ENCODE measurements at regions not wholly inside any gene's neighbourhood (a gene's known extent, or its start where the extent isn't known, plus 50 kb on each side); places are given as distances from the start of the nearest gene placed in this dataset.
A peak's percentile ranks its signal among the peaks of the same experiment; 100 is the strongest.

DNA sequence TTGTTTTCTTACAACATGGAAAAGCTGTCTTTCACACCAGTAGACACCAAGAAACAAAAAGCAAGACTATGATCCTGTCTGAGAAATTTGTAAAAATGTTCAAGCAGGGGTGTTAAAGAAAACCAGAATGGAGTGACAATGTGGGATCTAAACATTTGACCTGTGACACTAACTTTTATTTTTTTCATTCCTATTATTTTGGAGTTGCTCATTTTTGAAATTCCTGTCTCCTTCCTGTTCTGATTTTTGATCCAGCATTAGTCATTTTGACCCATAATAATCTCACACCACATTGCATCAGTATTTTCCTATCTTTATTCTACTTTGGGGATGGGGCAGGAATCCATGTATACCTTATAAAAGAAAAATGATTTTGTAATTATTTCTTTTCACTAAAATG, 164.2 kb downstream of the DLEU7 start:
- intact Hi-C loops (cut with micrococcal nuclease), result no loop called here
- CTCF ChIA-PET, result no interaction called here
- Mint-ChIP-seq H3K4me3 (no peak overlapping the region), H3K4me1 (peaks cover 0 to 14% (median 0%) of the 10 kb centered on the region in 7 donors), H3K27me3 (peaks cover 0 to 37% (median 35%) of the 10 kb centered on the region in 5 donors), H3K9me3 (peaks cover 0 to 4% (median 0%) of the 10 kb centered on the region in 11 donors), H3K36me3 (peaks cover 0 to 1% (median 0%) of the 10 kb centered on the region in 5 donors), H3K27ac (no peak overlapping the region)
- H3K36me3 ChIP-seq (ENCODE audit: control insufficient read depth in 2 of 3, insufficient read depth in 3 of 3, low read length in 3 of 3), result no peaks in the 10 kb centered on the region
- no peaks in the 10 kb centered on the region for H3K9me3 ChIP-seq (ENCODE audit: control insufficient read depth in 2 of 3, low read length in 3 of 3)
- POLR2A ChIA-PET, result no interaction called here
- no peak for ATAC-seq
- no peaks in the 10 kb centered on the region for H3K27me3 ChIP-seq (ENCODE audit: control insufficient read depth in 2 of 2, insufficient read depth in 2 of 2, low read length in 2 of 2)
- no peak overlapping the region for H3K4me3 ChIP-seq (ENCODE audit: low read length)
- H3K27ac ChIP-seq (ENCODE audit: low read depth, low read length), result no peak overlapping the region
- H3K4me1 ChIP-seq (ENCODE audit: control insufficient read depth in 2 of 2, insufficient read depth in 2 of 2, low read length in 2 of 2), result peaks cover 0 to 17% of the 10 kb centered on the region in 2 donors
- no peak for DNase-seq

DNA sequence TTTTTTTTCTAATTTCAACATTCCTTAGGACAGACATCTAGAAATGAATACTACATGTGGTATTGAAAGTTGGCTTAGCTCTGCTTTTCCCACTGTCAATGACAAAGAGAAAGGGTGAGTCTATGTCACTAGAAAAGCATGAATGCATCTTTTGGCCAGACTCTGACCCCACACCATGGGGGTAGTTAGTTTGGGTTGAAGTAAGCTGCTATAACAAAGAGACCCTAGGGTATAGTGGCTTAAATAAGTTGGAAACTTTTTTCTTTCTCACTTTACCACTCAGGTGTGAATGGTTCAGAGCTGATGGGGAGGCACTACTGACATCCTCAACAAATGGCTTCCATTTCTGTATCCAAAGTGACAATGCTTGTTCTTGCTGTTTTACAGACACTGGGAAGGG, 161.5 kb downstream of the DLEU7 start:
- H3K9me3 Mint-ChIP-seq, result peaks cover 0 to 4% (median 0%) of the 10 kb centered on the region in 11 donors
- no peak overlapping the region for H3K4me3 Mint-ChIP-seq
- ChIA-PET POLR2A (no interaction called here), CTCF (no interaction called here)
- no peaks in the 10 kb centered on the region for H3K27me3 ChIP-seq (ENCODE audit: control insufficient read depth in 2 of 2, insufficient read depth in 2 of 2, low read length in 2 of 2)
- H3K27ac Mint-ChIP-seq, result no peak overlapping the region
- H3K27me3 Mint-ChIP-seq, result peaks cover 0 to 41% (median 31%) of the 10 kb centered on the region in 5 donors
- peaks cover 0 to 3% (median 0%) of the 10 kb centered on the region in 5 donors for H3K36me3 Mint-ChIP-seq
- ATAC-seq (no peak), DNase-seq (no peak)
- no peaks in the 10 kb centered on the region for H3K9me3 ChIP-seq (ENCODE audit: control insufficient read depth in 2 of 3, low read length in 3 of 3)
- intact Hi-C loops (cut with micrococcal nuclease), result no loop called here
- H3K27ac ChIP-seq (ENCODE audit: low read depth, low read length), result no peak overlapping the region
- no peak overlapping the region for H3K4me3 ChIP-seq (ENCODE audit: low read length)
- H3K4me1 Mint-ChIP-seq, result peaks cover 0 to 26% (median 12%) of the 10 kb centered on the region in 7 donors
- no peaks in the 10 kb centered on the region for H3K36me3 ChIP-seq (ENCODE audit: control insufficient read depth in 2 of 3, insufficient read depth in 3 of 3, low read length in 3 of 3)
- peaks cover 0 to 5% of the 10 kb centered on the region in 2 donors for H3K4me1 ChIP-seq (ENCODE audit: control insufficient read depth in 2 of 2, insufficient read depth in 2 of 2, low read length in 2 of 2)

DNA sequence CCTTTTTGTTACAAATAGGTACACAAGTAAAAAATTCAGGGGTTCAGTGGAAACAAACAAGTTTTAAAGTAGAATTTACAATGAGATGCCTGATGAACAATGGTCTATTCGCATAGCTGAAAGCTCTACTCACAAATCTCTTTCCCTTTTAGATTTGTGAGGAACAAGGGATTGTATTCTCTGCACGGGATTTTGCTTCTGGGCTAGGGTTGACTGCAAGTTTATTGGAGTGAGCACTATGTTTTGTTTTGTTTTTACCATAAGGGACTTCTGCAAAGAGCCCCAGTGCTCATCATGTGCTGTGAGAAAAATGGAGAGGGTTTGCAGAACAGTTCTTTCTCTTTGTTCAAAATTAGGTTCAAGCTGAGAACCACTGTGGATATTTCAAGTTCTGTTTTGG, 160.5 kb downstream of the DLEU7 start:
- Histone ChIP-seq H3K9me3 (ENCODE audit: control insufficient read depth in 2 of 3, low read length in 3 of 3) (no peaks in the 10 kb centered on the region), H3K27ac (ENCODE audit: low read depth, low read length) (no peak overlapping the region), H3K4me1 (ENCODE audit: control insufficient read depth in 2 of 2, insufficient read depth in 2 of 2, low read length in 2 of 2) (no peaks in the 10 kb centered on the region), H3K27me3 (ENCODE audit: control insufficient read depth in 2 of 2, insufficient read depth in 2 of 2, low read length in 2 of 2) (no peaks in the 10 kb centered on the region), H3K4me3 (ENCODE audit: low read length) (no peak overlapping the region), H3K36me3 (ENCODE audit: control insufficient read depth in 2 of 3, insufficient read depth in 3 of 3, low read length in 3 of 3) (no peaks in the 10 kb centered on the region)
- POLR2A ChIA-PET, result no interaction called here
- Mint-ChIP-seq H3K4me3 (no peak overlapping the region), H3K4me1 (peaks cover 0 to 25% (median 14%) of the 10 kb centered on the region in 7 donors), H3K27me3 (peaks cover 0 to 43% (median 31%) of the 10 kb centered on the region in 5 donors), H3K36me3 (peaks cover 0 to 3% (median 0%) of the 10 kb centered on the region in 5 donors), H3K9me3 (peaks cover 0 to 4% (median 0%) of the 10 kb centered on the region in 11 donors), H3K27ac (no peak overlapping the region)
- intact Hi-C loops (cut with micrococcal nuclease), result no loop called here
- CTCF ChIA-PET, result no interaction called here
- no peak for ATAC-seq
- DNase-seq, result no peak

DNA sequence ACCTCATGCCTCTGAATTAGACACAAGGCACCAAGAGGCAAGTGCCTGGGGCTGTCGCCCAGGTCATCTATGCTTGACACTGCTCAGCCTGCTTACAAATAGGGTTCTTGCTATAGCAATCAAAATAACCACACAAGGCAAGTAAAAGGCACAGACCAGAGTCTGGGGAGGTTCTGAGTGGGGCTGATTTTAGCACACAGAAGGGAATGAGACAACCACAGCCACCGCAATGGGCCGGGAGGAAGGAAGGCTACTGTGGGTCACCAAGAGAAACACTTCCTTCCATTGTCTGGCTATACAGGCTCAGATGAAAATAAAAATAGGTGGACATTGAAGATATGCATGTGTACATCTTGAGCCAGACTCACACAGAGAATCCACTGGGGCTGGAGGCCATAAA, 159.1 kb downstream of the DLEU7 start:
- intact Hi-C loops (cut with micrococcal nuclease), result no loop called here
- ATAC-seq, result peak; percentile 26
- POLR2A ChIA-PET, result no interaction called here

DNA sequence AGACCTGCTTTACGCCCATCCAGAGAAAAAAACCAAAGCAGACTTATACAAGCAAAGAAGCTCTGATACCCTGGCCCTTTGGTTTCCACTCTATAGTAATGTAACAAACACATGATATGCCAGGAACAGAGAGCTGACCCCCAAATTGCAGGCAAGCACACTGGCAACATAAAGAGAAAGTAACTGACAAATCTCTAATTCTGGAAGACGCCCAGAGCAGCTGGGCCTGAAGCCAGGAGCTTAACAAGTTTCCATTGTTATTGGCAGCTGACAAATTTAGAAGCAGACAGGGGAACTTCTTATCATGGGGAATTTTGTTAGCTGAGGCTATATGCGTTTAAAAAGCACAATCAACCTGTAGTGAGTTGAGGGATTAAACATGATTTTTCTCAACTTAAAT, 158.0 kb downstream of the DLEU7 start:
- H3K27ac Mint-ChIP-seq, result no peak overlapping the region
- no peak overlapping the region for H3K4me3 ChIP-seq (ENCODE audit: low read length)
- H3K27me3 Mint-ChIP-seq, result peaks cover 0 to 36% (median 9%) of the 10 kb centered on the region in 5 donors
- H3K4me1 ChIP-seq (ENCODE audit: control insufficient read depth in 2 of 2, insufficient read depth in 2 of 2, low read length in 2 of 2), result no peaks in the 10 kb centered on the region
- DNase-seq (no peak), ATAC-seq (no peak)
- POLR2A ChIA-PET, result no interaction called here
- intact Hi-C loops (cut with micrococcal nuclease), result no loop called here
- H3K4me3 Mint-ChIP-seq, result no peak overlapping the region
- peaks cover 0 to 25% (median 14%) of the 10 kb centered on the region in 7 donors for H3K4me1 Mint-ChIP-seq
- peaks cover 0 to 4% (median 0%) of the 10 kb centered on the region in 11 donors for H3K9me3 Mint-ChIP-seq
- CTCF ChIA-PET, result no interaction called here
- no peaks in the 10 kb centered on the region for H3K27me3 ChIP-seq (ENCODE audit: control insufficient read depth in 2 of 2, insufficient read depth in 2 of 2, low read length in 2 of 2)
- H3K27ac ChIP-seq (ENCODE audit: low read depth, low read length), result no peak overlapping the region
- H3K9me3 ChIP-seq (ENCODE audit: control insufficient read depth in 2 of 3, low read length in 3 of 3), result no peaks in the 10 kb centered on the region
- no peaks in the 10 kb centered on the region for H3K36me3 ChIP-seq (ENCODE audit: control insufficient read depth in 2 of 3, insufficient read depth in 3 of 3, low read length in 3 of 3)
- peaks cover 0 to 1% (median 0%) of the 10 kb centered on the region in 5 donors for H3K36me3 Mint-ChIP-seq

More for the DNA sequence above, 159.1 kb downstream of the DLEU7 start:
- H3K4me3 ChIP-seq (ENCODE audit: low read length), result no peak overlapping the region
- peaks cover 0 to 42% (median 19%) of the 10 kb centered on the region in 5 donors for H3K27me3 Mint-ChIP-seq
- peaks cover 0 to 25% (median 14%) of the 10 kb centered on the region in 7 donors for H3K4me1 Mint-ChIP-seq
- CTCF ChIA-PET, result no interaction called here
- no peaks in the 10 kb centered on the region for H3K9me3 ChIP-seq (ENCODE audit: control insufficient read depth in 2 of 3, low read length in 3 of 3)
- H3K27me3 ChIP-seq (ENCODE audit: control insufficient read depth in 2 of 2, insufficient read depth in 2 of 2, low read length in 2 of 2), result no peaks in the 10 kb centered on the region
- H3K4me1 ChIP-seq (ENCODE audit: control insufficient read depth in 2 of 2, insufficient read depth in 2 of 2, low read length in 2 of 2), result no peaks in the 10 kb centered on the region
- no peak overlapping the region for H3K27ac ChIP-seq (ENCODE audit: low read depth, low read length)
- no peak for DNase-seq
- no peaks in the 10 kb centered on the region for H3K36me3 ChIP-seq (ENCODE audit: control insufficient read depth in 2 of 3, insufficient read depth in 3 of 3, low read length in 3 of 3)
- H3K27ac Mint-ChIP-seq, result no peak overlapping the region
- H3K36me3 Mint-ChIP-seq, result peaks cover 0 to 2% (median 0%) of the 10 kb centered on the region in 5 donors
- no peak overlapping the region for H3K4me3 Mint-ChIP-seq
- H3K9me3 Mint-ChIP-seq, result peaks cover 0 to 4% (median 0%) of the 10 kb centered on the region in 11 donors

DNA sequence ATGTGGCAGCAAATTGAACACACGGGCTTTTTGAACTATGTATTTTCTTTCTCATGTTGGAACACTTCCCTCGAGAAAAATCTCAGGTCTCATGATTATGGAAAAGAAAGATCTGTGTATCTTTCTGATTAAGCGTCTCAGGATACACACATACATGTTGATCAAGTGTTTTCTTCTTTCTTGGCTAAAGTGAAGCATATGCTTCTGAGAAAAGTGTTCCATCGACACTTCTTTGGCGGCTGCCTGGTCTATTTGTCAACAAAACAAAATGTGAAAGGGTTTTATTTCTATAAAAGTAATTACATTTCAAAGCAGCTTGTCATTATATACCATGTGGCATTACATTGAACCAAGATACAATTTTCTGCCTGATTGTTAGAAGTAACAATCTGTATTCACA, 157.5 kb downstream of the DLEU7 start:
- Mint-ChIP-seq H3K4me3 (no peak overlapping the region), H3K27me3 (peaks cover 0 to 33% (median 5%) of the 10 kb centered on the region in 5 donors), H3K4me1 (peaks cover 0 to 25% (median 14%) of the 10 kb centered on the region in 7 donors), H3K9me3 (peaks cover 0 to 4% (median 0%) of the 10 kb centered on the region in 11 donors), H3K27ac (no peak overlapping the region), H3K36me3 (peaks cover 0 to 1% (median 0%) of the 10 kb centered on the region in 5 donors)
- Histone ChIP-seq H3K9me3 (ENCODE audit: control insufficient read depth in 2 of 3, low read length in 3 of 3) (no peaks in the 10 kb centered on the region), H3K27ac (ENCODE audit: low read depth, low read length) (no peak overlapping the region), H3K27me3 (ENCODE audit: control insufficient read depth in 2 of 2, insufficient read depth in 2 of 2, low read length in 2 of 2) (no peaks in the 10 kb centered on the region), H3K4me1 (ENCODE audit: control insufficient read depth in 2 of 2, insufficient read depth in 2 of 2, low read length in 2 of 2) (no peaks in the 10 kb centered on the region), H3K4me3 (ENCODE audit: low read length) (no peak overlapping the region), H3K36me3 (ENCODE audit: control insufficient read depth in 2 of 3, insufficient read depth in 3 of 3, low read length in 3 of 3) (no peaks in the 10 kb centered on the region)
- DNase-seq (no peak), ATAC-seq (no peak)
- ChIA-PET POLR2A (no interaction called here), CTCF (no interaction called here)
- intact Hi-C loops (cut with micrococcal nuclease), result no loop called here

DNA sequence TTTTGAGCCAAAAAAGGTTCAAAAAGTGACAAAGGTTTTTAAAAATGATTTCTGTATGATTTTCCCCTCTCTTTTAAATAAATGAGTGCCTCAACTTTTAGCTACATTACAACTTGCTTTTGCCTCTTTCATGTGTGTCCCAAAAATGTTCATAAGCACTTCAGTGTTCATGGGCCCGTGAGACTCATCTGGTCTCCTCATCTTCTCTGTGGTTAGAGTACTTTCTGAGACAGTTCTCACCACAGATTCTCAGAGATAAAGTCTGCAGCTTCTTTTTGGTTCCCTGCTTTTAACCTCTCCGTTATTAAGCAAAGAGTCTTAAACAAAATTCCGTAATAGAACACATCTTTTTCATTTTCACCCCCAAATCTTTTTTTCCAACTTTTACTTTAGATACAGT, 156.9 kb downstream of the DLEU7 start:
- no peaks in the 10 kb centered on the region for H3K36me3 ChIP-seq (ENCODE audit: control insufficient read depth in 2 of 3, insufficient read depth in 3 of 3, low read length in 3 of 3)
- H3K4me1 ChIP-seq (ENCODE audit: control insufficient read depth in 2 of 2, insufficient read depth in 2 of 2, low read length in 2 of 2), result no peaks in the 10 kb centered on the region
- H3K27ac ChIP-seq (ENCODE audit: low read depth, low read length), result no peak overlapping the region
- peaks cover 0 to 32% (median 8%) of the 10 kb centered on the region in 5 donors for H3K27me3 Mint-ChIP-seq
- POLR2A ChIA-PET, result no interaction called here
- H3K4me1 Mint-ChIP-seq, result peaks cover 0 to 25% (median 14%) of the 10 kb centered on the region in 7 donors
- peaks cover 0 to 4% (median 0%) of the 10 kb centered on the region in 11 donors for H3K9me3 Mint-ChIP-seq
- H3K4me3 ChIP-seq (ENCODE audit: low read length), result no peak overlapping the region
- peak overlapping the region in 1 of 9 donors; percentile 42 for H3K27ac Mint-ChIP-seq
- H3K27me3 ChIP-seq (ENCODE audit: control insufficient read depth in 2 of 2, insufficient read depth in 2 of 2, low read length in 2 of 2), result no peaks in the 10 kb centered on the region
- CTCF ChIA-PET, result no interaction called here
- peak overlapping the region in 1 of 10 donors; percentile 25 for H3K4me3 Mint-ChIP-seq
- H3K36me3 Mint-ChIP-seq, result peaks cover 0 to 1% (median 0%) of the 10 kb centered on the region in 5 donors
- intact Hi-C loops (cut with micrococcal nuclease), result no loop called here
- no peak for ATAC-seq
- no peak for DNase-seq
- H3K9me3 ChIP-seq (ENCODE audit: control insufficient read depth in 2 of 3, low read length in 3 of 3), result no peaks in the 10 kb centered on the region

Measured in naive thymus-derived CD4-positive, alpha-beta T cell (primary cell).